ENCODE measurements at regions not wholly inside any gene's neighbourhood (a gene's known extent, or its start where the extent isn't known, plus 50 kb on each side); places are given as distances from the start of the nearest gene placed in this dataset.

DNA sequence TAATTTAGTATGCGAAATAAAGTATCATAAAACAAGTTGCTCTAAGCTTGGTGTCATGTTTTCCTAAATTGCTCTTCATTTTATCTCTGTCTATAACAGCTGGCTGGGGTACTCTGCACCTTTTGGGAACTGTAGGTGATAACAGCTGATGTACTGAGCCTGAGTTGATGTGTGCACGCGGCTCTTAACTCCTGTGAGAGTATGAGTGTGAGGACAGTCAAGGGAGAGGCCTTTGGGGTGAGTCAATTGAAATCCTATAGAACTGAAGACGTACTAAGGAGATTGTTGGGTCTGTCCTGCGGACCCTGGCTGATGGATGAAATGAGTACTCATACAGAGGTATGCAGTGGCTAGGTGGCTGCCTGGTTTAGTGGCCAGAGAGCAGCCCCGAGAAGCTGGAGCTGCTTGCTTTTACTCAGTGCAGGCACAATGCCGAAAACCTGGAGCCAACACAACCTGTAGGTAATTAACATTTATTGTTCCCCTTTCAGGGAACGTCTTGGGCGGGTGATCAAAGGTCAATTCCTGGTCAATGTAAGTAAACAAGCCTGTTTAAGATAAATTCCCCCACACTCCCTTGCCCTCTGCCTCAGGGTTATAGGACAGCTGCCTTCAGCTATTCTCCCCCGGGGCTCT, 188.5 kb downstream of the PRDM2 start:
- intact Hi-C loops (cut with micrococcal nuclease) = no loop called here
- POLR2A ChIA-PET = no interaction called here
- H3K4me1 Mint-ChIP-seq (ENCODE audit: insufficient read depth, unreplicated experiment) = no peaks in the 10 kb centered on the region
- no peaks in the 10 kb centered on the region for H3K9me3 Mint-ChIP-seq (ENCODE audit: unreplicated experiment)
- CTCF ChIA-PET = no interaction called here
- no TSS peak for BruUV-seq (replicated peaks)
- peaks cover 4% of the 10 kb centered on the region for H3K27me3 Mint-ChIP-seq (ENCODE audit: insufficient read depth, unreplicated experiment)
- H3K4me3 Mint-ChIP-seq (ENCODE audit: unreplicated experiment) = no peak overlapping the region
- no peak overlapping the region for H3K27ac Mint-ChIP-seq (ENCODE audit: low read depth, unreplicated experiment)
- no peaks in the 10 kb centered on the region for H3K36me3 Mint-ChIP-seq (ENCODE audit: insufficient read depth, unreplicated experiment)
- no peak for TF ChIP-seq CTCF (IDR thresholded peaks at IDR 0.05; ENCODE audit: unreplicated experiment)
- DNase-seq (ENCODE audit: unreplicated experiment) = no peak

DNA sequence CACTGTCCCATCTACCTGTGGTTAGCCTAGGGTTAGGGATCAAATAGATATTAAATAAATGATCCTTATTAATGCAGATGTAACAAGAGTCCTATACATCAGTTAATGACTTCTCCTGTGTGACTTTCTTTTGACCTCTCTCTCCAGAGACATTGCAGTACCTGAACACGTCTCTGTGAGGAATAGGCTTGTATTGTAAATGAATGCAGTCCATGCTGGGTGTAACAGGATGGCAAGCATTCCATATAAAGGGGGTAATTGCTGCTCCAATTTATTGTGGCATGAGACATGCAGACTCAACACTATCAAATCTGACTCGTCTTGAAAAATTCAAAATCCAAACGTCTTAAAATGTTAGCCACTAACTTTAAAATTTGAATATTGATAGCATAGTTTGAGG, 189.5 kb downstream of the PRDM2 start:
- no peak for TF ChIP-seq CTCF (IDR thresholded peaks at IDR 0.05; ENCODE audit: unreplicated experiment)
- DNase-seq (ENCODE audit: unreplicated experiment) = no peak
- no peaks in the 10 kb centered on the region for H3K9me3 Mint-ChIP-seq (ENCODE audit: unreplicated experiment)
- BruUV-seq (replicated peaks) = no TSS peak
- H3K36me3 Mint-ChIP-seq (ENCODE audit: insufficient read depth, unreplicated experiment) = no peaks in the 10 kb centered on the region
- peaks cover 15% of the 10 kb centered on the region for H3K27me3 Mint-ChIP-seq (ENCODE audit: insufficient read depth, unreplicated experiment)
- H3K27ac Mint-ChIP-seq (ENCODE audit: low read depth, unreplicated experiment) = no peak overlapping the region
- POLR2A ChIA-PET = interaction anchor here (1.4 kb wide), 1 partner anchor 16 kb away, joined by 4 read pairs; no protein-coding TSS in a partner anchor
- CTCF ChIA-PET = no interaction called here
- no peak overlapping the region for H3K4me3 Mint-ChIP-seq (ENCODE audit: unreplicated experiment)
- intact Hi-C loops (cut with micrococcal nuclease) = no loop called here
- no peaks in the 10 kb centered on the region for H3K4me1 Mint-ChIP-seq (ENCODE audit: insufficient read depth, unreplicated experiment)

DNA sequence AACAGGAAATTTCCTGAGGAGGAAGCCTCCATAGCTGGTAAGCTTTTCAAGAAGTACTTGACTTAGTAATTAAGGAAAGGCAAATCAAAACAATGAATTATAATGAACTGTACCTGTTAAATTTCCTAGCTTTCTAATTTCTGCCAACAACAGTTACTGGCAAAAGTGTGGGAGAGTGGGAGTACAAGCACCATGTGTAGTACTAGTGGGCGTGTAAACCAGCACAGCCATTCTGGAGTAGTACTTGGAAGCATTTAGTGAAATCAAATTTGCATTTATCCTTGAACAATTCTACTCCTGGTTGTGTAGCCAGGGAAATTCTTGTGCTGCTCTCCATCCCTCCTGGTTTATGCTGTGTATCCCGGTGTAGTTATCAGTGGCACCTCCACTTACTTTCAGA, 190.8 kb downstream of the PRDM2 start:
- no peaks in the 10 kb centered on the region for H3K4me1 Mint-ChIP-seq (ENCODE audit: insufficient read depth, unreplicated experiment)
- POLR2A ChIA-PET = interaction anchor here (1.4 kb wide), 1 partner anchor 15 kb away, joined by 4 read pairs; no protein-coding TSS in a partner anchor
- intact Hi-C loops (cut with micrococcal nuclease) = no loop called here

GRCh38 chr1:13892198-13892597, 192.2 kb downstream of the PRDM2 start:
- Mint-ChIP-seq H3K27me3 (ENCODE audit: insufficient read depth, unreplicated experiment) (peaks cover 17% of the 10 kb centered on the region), H3K27ac (ENCODE audit: low read depth, unreplicated experiment) (no peak overlapping the region), H3K36me3 (ENCODE audit: insufficient read depth, unreplicated experiment) (no peaks in the 10 kb centered on the region), H3K9me3 (ENCODE audit: unreplicated experiment) (no peaks in the 10 kb centered on the region), H3K4me1 (ENCODE audit: insufficient read depth, unreplicated experiment) (no peaks in the 10 kb centered on the region), H3K4me3 (ENCODE audit: unreplicated experiment) (no peak overlapping the region)
- intact Hi-C loops (cut with micrococcal nuclease) = no loop called here
- ChIA-PET CTCF (no interaction called here), POLR2A (no interaction called here)
- DNase-seq (ENCODE audit: unreplicated experiment) = no peak
- TF ChIP-seq CTCF (IDR thresholded peaks at IDR 0.05; ENCODE audit: unreplicated experiment) = no peak
- BruUV-seq (replicated peaks) = no TSS peak

More for the DNA sequence above, 190.8 kb downstream of the PRDM2 start:
- no peaks in the 10 kb centered on the region for H3K9me3 Mint-ChIP-seq (ENCODE audit: unreplicated experiment)
- no peak for DNase-seq (ENCODE audit: unreplicated experiment)
- H3K36me3 Mint-ChIP-seq (ENCODE audit: insufficient read depth, unreplicated experiment) = no peaks in the 10 kb centered on the region
- H3K4me3 Mint-ChIP-seq (ENCODE audit: unreplicated experiment) = no peak overlapping the region
- peaks cover 17% of the 10 kb centered on the region for H3K27me3 Mint-ChIP-seq (ENCODE audit: insufficient read depth, unreplicated experiment)
- CTCF ChIA-PET = no interaction called here
- no TSS peak for BruUV-seq (replicated peaks)
- TF ChIP-seq CTCF (IDR thresholded peaks at IDR 0.05; ENCODE audit: unreplicated experiment) = no peak
- H3K27ac Mint-ChIP-seq (ENCODE audit: low read depth, unreplicated experiment) = no peak overlapping the region

Data from MCF 10A (cell line).